ENCODE measurements at regions not wholly inside any gene's neighbourhood (a gene's known extent, or its start where the extent isn't known, plus 50 kb on each side); places are given as distances from the start of the nearest gene placed in this dataset.

DNA sequence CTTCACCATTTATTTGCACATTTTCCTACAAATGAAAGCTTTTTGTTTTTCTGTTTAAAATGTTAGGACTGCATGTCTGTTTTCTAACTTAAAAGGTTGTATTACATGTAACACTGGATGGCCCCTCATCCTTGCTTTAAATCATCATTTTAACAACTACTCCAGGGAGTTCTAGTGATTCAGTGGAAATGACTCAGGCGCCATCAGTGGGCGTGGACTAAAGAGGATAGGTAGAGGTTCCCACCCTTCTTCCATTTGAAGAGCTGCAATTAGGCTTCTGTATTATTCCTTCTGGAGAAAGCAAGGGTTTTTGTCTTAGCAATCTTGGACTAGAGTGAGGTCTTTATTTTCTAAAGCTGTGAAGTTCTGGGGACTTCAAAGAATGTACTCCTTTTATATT lies 213.7 kb downstream of the TMEM38B start:
- TF ChIP-seq POLR2A (IDR thresholded peaks at IDR 0.05) (no peak), EP300 (IDR thresholded peaks at IDR 0.05) (no peak)
- TF ChIP-seq, protein P1, sequence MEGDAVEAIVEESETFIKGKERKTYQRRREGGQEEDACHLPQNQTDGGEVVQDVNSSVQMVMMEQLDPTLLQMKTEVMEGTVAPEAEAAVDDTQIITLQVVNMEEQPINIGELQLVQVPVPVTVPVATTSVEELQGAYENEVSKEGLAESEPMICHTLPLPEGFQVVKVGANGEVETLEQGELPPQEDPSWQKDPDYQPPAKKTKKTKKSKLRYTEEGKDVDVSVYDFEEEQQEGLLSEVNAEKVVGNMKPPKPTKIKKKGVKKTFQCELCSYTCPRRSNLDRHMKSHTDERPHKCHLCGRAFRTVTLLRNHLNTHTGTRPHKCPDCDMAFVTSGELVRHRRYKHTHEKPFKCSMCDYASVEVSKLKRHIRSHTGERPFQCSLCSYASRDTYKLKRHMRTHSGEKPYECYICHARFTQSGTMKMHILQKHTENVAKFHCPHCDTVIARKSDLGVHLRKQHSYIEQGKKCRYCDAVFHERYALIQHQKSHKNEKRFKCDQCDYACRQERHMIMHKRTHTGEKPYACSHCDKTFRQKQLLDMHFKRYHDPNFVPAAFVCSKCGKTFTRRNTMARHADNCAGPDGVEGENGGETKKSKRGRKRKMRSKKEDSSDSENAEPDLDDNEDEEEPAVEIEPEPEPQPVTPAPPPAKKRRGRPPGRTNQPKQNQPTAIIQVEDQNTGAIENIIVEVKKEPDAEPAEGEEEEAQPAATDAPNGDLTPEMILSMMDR (IDR thresholded peaks at IDR 0.05) = no peak
